SK-N-SH treated with all-trans-retinoic acid at 6 μM for 48 hours (cell line): ENCODE measurements at regions not wholly inside any gene's neighbourhood (a gene's known extent, or its start where the extent isn't known, plus 50 kb on each side); places are given as distances from the start of the nearest gene placed in this dataset.

ENCODE experiments used
- CSDC2 ChIP-seq: fragments of 250-450 bp; sonication (Bioruptor Pico); IDR thresholded peaks from 2 replicates; pipeline ENCODE4 v1.5.0; 2020; ENCODE audit warnings: mild to moderate bottlenecking, moderate library complexity
- ESRRG ChIP-seq: fragments of 250-450 bp; sonication (Bioruptor Pico); IDR thresholded peaks from 2 replicates; pipeline ENCODE4 v1.6.1; 2021; ENCODE audit warnings: mild to moderate bottlenecking
- ISL1 ChIP-seq: fragments of 250-450 bp; sonication (Bioruptor Pico); IDR thresholded peaks from 2 replicates; pipeline ENCODE4 v2.1.2; 2022; ENCODE audit warnings: mild to moderate bottlenecking, moderate library complexity
- RARB ChIP-seq: fragments of 250-450 bp; sonication (Bioruptor Pico); IDR thresholded peaks from 2 replicates; pipeline ENCODE4 v1.8.0; 2021; ENCODE audit warnings: mild to moderate bottlenecking, moderate library complexity
- SNAI2 ChIP-seq: fragments of 250-450 bp; sonication (Bioruptor Pico); IDR thresholded peaks from 2 replicates; pipeline ENCODE4 v1.5.0; 2020; ENCODE audit warnings: mild to moderate bottlenecking, moderate library complexity
- ZFP3 ChIP-seq: fragments of 250-450 bp; sonication (Bioruptor Pico); IDR thresholded peaks from 2 replicates; pipeline ENCODE4 v1.5.0; 2020; ENCODE audit warnings: mild to moderate bottlenecking, moderate library complexity
- ZFP30 ChIP-seq: fragments of 450-650 bp; formaldehyde crosslinking; IDR thresholded peaks from 2 replicates; pipeline ENCODE4 v1.5.0; 2022; ENCODE audit warnings: mild to moderate bottlenecking, moderate library complexity
- ZNF70 ChIP-seq: fragments of 450-650 bp; formaldehyde crosslinking; IDR thresholded peaks from 2 replicates; pipeline ENCODE4 v1.5.0; 2020; ENCODE audit warnings: mild to moderate bottlenecking, moderate library complexity
- TF ChIP-seq, protein P1 (sequence below): fragments of 250-450 bp; sonication (Bioruptor Pico); IDR thresholded peaks from 2 replicates; pipeline ENCODE4 v1.8.0; 2020; ENCODE audit warnings: mild to moderate bottlenecking, moderate library complexity, borderline replicate concordance
- TF ChIP-seq, protein P2 (sequence below): fragments of 250-450 bp; sonication (Bioruptor Pico); IDR thresholded peaks from 2 replicates; pipeline ENCODE4 v1.5.1; 2020; ENCODE audit warnings: low read depth, mild to moderate bottlenecking, moderate library complexity

DNA sequence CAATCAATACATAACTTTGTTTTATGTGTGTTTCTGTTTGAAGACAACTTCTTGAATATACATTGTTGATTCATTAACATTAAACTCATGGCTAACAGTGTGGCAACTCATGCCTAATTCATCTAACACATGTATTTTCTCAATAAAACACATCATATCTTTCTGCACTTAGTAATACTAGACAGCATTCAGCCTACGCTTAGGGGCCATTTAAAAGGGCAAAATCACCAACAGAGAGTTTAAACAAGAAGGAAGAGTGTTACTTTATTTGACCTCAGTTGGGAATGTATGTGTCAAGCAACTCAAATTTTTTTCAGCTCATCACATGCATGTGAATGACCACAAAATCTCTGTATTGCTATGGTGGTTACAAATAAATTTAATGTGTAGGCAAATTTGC, 128.8 kb upstream of the AADACL2 start:
- TF ChIP-seq SNAI2 (no peak), CSDC2 (CRISPR knock-in tag) (no peak), ZFP3 (no peak), ESRRG (CRISPR knock-in tag) (no peak), ZNF70 (CRISPR knock-in tag) (no peak), ISL1 (CRISPR knock-in tag) (no peak), RARB (CRISPR knock-in tag) (no peak), ZFP30 (CRISPR knock-in tag) (no peak)
- TF ChIP-seq, protein P1, sequence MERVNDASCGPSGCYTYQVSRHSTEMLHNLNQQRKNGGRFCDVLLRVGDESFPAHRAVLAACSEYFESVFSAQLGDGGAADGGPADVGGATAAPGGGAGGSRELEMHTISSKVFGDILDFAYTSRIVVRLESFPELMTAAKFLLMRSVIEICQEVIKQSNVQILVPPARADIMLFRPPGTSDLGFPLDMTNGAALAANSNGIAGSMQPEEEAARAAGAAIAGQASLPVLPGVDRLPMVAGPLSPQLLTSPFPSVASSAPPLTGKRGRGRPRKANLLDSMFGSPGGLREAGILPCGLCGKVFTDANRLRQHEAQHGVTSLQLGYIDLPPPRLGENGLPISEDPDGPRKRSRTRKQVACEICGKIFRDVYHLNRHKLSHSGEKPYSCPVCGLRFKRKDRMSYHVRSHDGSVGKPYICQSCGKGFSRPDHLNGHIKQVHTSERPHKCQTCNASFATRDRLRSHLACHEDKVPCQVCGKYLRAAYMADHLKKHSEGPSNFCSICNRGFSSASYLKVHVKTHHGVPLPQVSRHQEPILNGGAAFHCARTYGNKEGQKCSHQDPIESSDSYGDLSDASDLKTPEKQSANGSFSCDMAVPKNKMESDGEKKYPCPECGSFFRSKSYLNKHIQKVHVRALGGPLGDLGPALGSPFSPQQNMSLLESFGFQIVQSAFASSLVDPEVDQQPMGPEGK, result no peak
- TF ChIP-seq, protein P2, sequence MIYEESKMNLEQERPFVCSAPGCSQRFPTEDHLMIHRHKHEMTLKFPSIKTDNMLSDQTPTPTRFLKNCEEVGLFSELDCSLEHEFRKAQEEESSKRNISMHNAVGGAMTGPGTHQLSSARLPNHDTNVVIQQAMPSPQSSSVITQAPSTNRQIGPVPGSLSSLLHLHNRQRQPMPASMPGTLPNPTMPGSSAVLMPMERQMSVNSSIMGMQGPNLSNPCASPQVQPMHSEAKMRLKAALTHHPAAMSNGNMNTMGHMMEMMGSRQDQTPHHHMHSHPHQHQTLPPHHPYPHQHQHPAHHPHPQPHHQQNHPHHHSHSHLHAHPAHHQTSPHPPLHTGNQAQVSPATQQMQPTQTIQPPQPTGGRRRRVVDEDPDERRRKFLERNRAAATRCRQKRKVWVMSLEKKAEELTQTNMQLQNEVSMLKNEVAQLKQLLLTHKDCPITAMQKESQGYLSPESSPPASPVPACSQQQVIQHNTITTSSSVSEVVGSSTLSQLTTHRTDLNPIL (CRISPR knock-in tag), result no peak
